ENCODE measurements at regions not wholly inside any gene's neighbourhood (a gene's known extent, or its start where the extent isn't known, plus 50 kb on each side); places are given as distances from the start of the nearest gene placed in this dataset.

DNA sequence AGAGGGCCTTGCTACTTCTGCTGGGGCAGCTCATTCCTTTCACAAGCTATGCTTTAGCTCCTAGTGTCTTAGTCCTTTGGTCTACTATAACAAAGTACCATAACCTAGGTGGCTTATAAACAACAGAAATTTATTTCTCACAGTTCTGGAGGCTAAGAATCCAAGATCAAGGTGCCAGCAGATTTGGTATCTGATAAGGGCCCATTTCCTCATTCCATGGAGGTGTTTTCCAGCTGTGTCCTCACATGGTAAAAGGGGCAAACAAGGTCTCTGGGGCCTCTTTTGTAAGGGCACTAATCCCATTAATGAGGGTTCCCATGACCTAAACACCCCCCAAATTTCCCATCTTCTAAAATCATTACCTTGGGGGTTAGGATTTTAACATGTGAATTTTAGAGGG is 57.9 kb upstream of the LRCH1 start:
- TF ChIP-seq, protein P1, sequence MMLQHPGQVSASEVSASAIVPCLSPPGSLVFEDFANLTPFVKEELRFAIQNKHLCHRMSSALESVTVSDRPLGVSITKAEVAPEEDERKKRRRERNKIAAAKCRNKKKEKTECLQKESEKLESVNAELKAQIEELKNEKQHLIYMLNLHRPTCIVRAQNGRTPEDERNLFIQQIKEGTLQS (IDR thresholded peaks at IDR 0.05): no peak
- TF ChIP-seq SP1 (IDR thresholded peaks at IDR 0.05; ENCODE audit: low read depth): no peak
- no peak for TF ChIP-seq CTCF (IDR thresholded peaks at IDR 0.05 in 2 of 3, conservative IDR thresholded peaks at IDR 0.05 in 1 of 3; ENCODE audit: borderline replicate concordance in 1 of 3, insufficient read depth in 1 of 3, low read depth in 2 of 3, low read length in 2 of 3)
- no peak for TF ChIP-seq SRF (IDR thresholded peaks at IDR 0.05; ENCODE audit: low read depth)
- TF ChIP-seq EGR1 (IDR thresholded peaks at IDR 0.05; ENCODE audit: low read depth): no peak
- no peak for TF ChIP-seq POLR2AphosphoS5 (IDR thresholded peaks at IDR 0.05; ENCODE audit: low read depth, low read length)
- TF ChIP-seq EZH2 (IDR thresholded peaks at IDR 0.05): no peak
- TF ChIP-seq CEBPB (IDR thresholded peaks at IDR 0.05; ENCODE audit: low read depth): no peak
- no peak for TF ChIP-seq FOSL1 (IDR thresholded peaks at IDR 0.05; ENCODE audit: low read depth)
- TF ChIP-seq POLR2A (IDR thresholded peaks at IDR 0.05; ENCODE audit: borderline replicate concordance, extremely low read depth, insufficient read depth, insufficient read length): no peak
- TF ChIP-seq ELF1 (IDR thresholded peaks at IDR 0.05; ENCODE audit: borderline replicate concordance, low read depth): no peak
- no peak for TF ChIP-seq CBX3 (IDR thresholded peaks at IDR 0.05; ENCODE audit: low read depth)
- no peak for TF ChIP-seq REST (IDR thresholded peaks at IDR 0.05; ENCODE audit: low read depth)
- TF ChIP-seq ZFX (IDR thresholded peaks at IDR 0.05): no peak
- TF ChIP-seq ZNF274 (IDR thresholded peaks at IDR 0.05; ENCODE audit: low read depth, low read length): no peak
- no peak for TF ChIP-seq YY1 (IDR thresholded peaks at IDR 0.05; ENCODE audit: extremely low read depth, insufficient replicate concordance, low read depth, low read length)
- TF ChIP-seq, protein P2, sequence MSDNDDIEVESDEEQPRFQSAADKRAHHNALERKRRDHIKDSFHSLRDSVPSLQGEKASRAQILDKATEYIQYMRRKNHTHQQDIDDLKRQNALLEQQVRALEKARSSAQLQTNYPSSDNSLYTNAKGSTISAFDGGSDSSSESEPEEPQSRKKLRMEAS (IDR thresholded peaks at IDR 0.05): no peak
- no peak for TF ChIP-seq ZBTB33 (IDR thresholded peaks at IDR 0.05; ENCODE audit: extremely low read depth, insufficient replicate concordance, low read length)
- no peak for TF ChIP-seq TCF7L2 (IDR thresholded peaks at IDR 0.05; ENCODE audit: borderline replicate concordance, extremely low read depth, insufficient read depth, insufficient read length)
- no peak for TF ChIP-seq RAD21 (IDR thresholded peaks at IDR 0.05; ENCODE audit: low read depth)
- Histone ChIP-seq H3K27ac (ENCODE audit: low read depth, low read length) (no peak overlapping the region), H3K9me2 (ENCODE audit: insufficient read depth) (no peaks in the 10 kb centered on the region), H3K36me3 (ENCODE audit: control insufficient read depth in 1 of 2, insufficient read depth in 2 of 2, low read length in 2 of 2) (no peaks in the 10 kb centered on the region), H2AFZ (ENCODE audit: low read depth, low read length, poor library complexity, severe bottlenecking) (no peak overlapping the region), H3K79me2 (ENCODE audit: insufficient read depth, low read length) (no peaks in the 10 kb centered on the region), H3K27me3 (ENCODE audit: insufficient read depth, low read length) (no peaks in the 10 kb centered on the region), H3K9me3 (ENCODE audit: control insufficient read depth in 1 of 2, insufficient read depth in 1 of 2, low read depth in 1 of 2, low read length in 2 of 2) (no peaks in the 10 kb centered on the region), H4K20me1 (ENCODE audit: insufficient read depth) (no peaks in the 10 kb centered on the region), H3K4me2 (ENCODE audit: low read length) (no peak overlapping the region), H3K4me3 (replicated peaks in 1 of 2; ENCODE audit: low read depth in 1 of 2, low read length in 2 of 2) (no peak overlapping the region), H3K4me1 (ENCODE audit: control insufficient read depth in 1 of 2, insufficient read depth in 2 of 2, low read length in 2 of 2) (no peaks in the 10 kb centered on the region; a peak in 1 of 4 replicates), H3K9ac (ENCODE audit: low read length) (no peak overlapping the region)
- no TSS peak for BruUV-seq (replicated peaks)
- DNase-seq (ENCODE audit: low read depth, low spot score) (no peak), ATAC-seq (no peak)
- intact Hi-C loops (cut with micrococcal nuclease): loop anchor here (10.0 kb wide), 1 partner anchor 410 kb away; no protein-coding TSS in a partner anchor
- ChIA-PET RAD21 (ENCODE audit: low non-redundant PET in 1 of 2, low total read pairs in 2 of 2, uncharacterized antibody in 2 of 2, unreplicated experiment in 2 of 2) (interaction anchor here in 1 of 2 experiments (0.5 kb wide), 1 partner anchor 131 kb away, joined by 4 read pairs; no protein-coding TSS in a partner anchor), POLR2A (no interaction called here), CTCF (interaction anchor here (1.7 to 1.8 kb wide), 2 partner anchors 57 to 226 kb away, joined by 3 to 15 read pairs; no protein-coding TSS in a partner anchor)

Data from HCT116 (cell line).